Upper lobe of left lung (tissue), 6 donors: ENCODE measurements at regions not wholly inside any gene's neighbourhood (a gene's known extent, or its start where the extent isn't known, plus 50 kb on each side); places are given as distances from the start of the nearest gene placed in this dataset.

ENCODE experiments used
- ATAC-seq, 2 donors: fragments of 200-7000 bp; cut with Tn5 transposase; one replicate each; pipeline ENCODE4 v1.9.1; 2022; ENCODE audit warnings: mild to moderate bottlenecking in 2 of 2, moderate library complexity in 2 of 2; ENCODE audit not compliant: low FRiP score in 2 of 2
- DNase-seq, 2 donors: peaks; one replicate each; pipeline ENCODE4 v3.0.0-alpha.2; 2019 to 2020
- H3K27ac ChIP-seq, 4 donors: fragments of 200-600 bp; sonication (generic); one replicate each; pipeline ENCODE4 v1.5.1; 2016 to 2019
- H3K27me3 ChIP-seq, 4 donors: fragments of 200-600 bp; sonication (generic); one replicate each; pipeline ENCODE4 v1.5.1; 2017 to 2019
- H3K36me3 ChIP-seq, 4 donors: fragments of 200-600 bp; sonication (generic); one replicate each; pipeline ENCODE4 v1.5.1; 2016 to 2019
- H3K4me1 ChIP-seq, 4 donors: fragments of 200-600 bp; sonication (generic); one replicate each; pipeline ENCODE4 v1.5.1; 2018 to 2019
- H3K4me3 ChIP-seq, 4 donors: fragments of 200-600 bp; sonication (generic); one replicate each; pipeline ENCODE4 v1.5.1; 2017 to 2019; ENCODE audit warnings: mild to moderate bottlenecking in 2 of 4, moderate library complexity in 1 of 4
- H3K9me3 ChIP-seq, 4 donors: fragments of 200-600 bp; sonication (generic); one replicate each; pipeline ENCODE4 v1.5.1; 2018 to 2019
- EP300 ChIP-seq, 4 donors: sonication (generic); formaldehyde crosslinking; IDR thresholded peaks; one replicate each; pipeline ENCODE4 v1.5.1; 2017; ENCODE audit warnings: antibody characterized with exemption in 4 of 4, control low read depth in 2 of 4
- POLR2A ChIP-seq, 4 donors: fragments of 450-650 bp; IDR thresholded peaks; one replicate each; pipeline ENCODE4 v1.5.1; 2016 to 2017; ENCODE audit warnings: antibody characterized with exemption in 4 of 4, mild to moderate bottlenecking in 2 of 4
- POLR2AphosphoS5 ChIP-seq, 2 donors: sonication (generic); formaldehyde crosslinking; IDR thresholded peaks; one replicate each; pipeline ENCODE4 v1.5.1; 2017; ENCODE audit warnings: antibody characterized with exemption in 2 of 2
- WGBS, 2 donors: methylation state at CpG; one replicate each; pipeline ENCODE4 v1.1.5; 2017 to 2018; 5-methylcytosine and 5-hydroxymethylcytosine counted together
- TF ChIP-seq, protein P1 (sequence below), 6 experiments: fragments of 450-650 bp in 4 of 6; fragments of 200-600 bp in 2 of 6; sonication (generic) in 2 of 6; IDR thresholded peaks; one replicate each; pipeline ENCODE4 v1.5.1; 2016 to 2019; ENCODE audit warnings: antibody characterized with exemption in 6 of 6
- donor health status: DM: no; HTN: no; CAD: no; lungs with moderate emphysema.
- donor health status: DM: no; HTN: yes; CAD: no; lungs with severe emphysema.

DNA sequence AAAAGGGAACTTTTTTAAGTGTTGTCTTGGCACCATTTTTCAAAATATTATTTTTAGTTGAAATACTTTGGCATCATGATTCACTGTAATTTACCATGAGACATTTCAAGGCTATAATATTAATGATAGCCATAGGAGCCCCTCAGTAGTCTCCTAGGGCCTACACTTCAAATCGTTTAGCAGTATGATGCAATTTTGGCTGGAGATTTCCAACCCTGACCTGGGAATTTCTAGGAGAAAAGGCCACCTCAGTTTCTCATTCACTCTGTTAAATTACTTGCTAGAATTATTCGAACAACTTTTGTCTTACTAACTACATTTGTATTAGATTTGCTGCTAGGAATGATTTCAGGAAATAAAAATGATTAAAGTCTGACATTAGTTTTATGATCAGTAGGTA, 1610.9 kb upstream of the RAG2 start:
- no peak for DNase-seq
- Histone ChIP-seq H3K4me1 (no peaks in the 10 kb centered on the region), H3K4me3 (no peak overlapping the region), H3K36me3 (no peaks in the 10 kb centered on the region), H3K27ac (no peak overlapping the region), H3K9me3 (no peaks in the 10 kb centered on the region), H3K27me3 (no peaks in the 10 kb centered on the region)
- no peak for ATAC-seq
- no peak for TF ChIP-seq EP300 (IDR thresholded peaks at IDR 0.05)
- no peak for TF ChIP-seq POLR2A (IDR thresholded peaks at IDR 0.05)
- TF ChIP-seq, protein P1, sequence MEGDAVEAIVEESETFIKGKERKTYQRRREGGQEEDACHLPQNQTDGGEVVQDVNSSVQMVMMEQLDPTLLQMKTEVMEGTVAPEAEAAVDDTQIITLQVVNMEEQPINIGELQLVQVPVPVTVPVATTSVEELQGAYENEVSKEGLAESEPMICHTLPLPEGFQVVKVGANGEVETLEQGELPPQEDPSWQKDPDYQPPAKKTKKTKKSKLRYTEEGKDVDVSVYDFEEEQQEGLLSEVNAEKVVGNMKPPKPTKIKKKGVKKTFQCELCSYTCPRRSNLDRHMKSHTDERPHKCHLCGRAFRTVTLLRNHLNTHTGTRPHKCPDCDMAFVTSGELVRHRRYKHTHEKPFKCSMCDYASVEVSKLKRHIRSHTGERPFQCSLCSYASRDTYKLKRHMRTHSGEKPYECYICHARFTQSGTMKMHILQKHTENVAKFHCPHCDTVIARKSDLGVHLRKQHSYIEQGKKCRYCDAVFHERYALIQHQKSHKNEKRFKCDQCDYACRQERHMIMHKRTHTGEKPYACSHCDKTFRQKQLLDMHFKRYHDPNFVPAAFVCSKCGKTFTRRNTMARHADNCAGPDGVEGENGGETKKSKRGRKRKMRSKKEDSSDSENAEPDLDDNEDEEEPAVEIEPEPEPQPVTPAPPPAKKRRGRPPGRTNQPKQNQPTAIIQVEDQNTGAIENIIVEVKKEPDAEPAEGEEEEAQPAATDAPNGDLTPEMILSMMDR (IDR thresholded peaks at IDR 0.05): no peak
- no peak for TF ChIP-seq POLR2AphosphoS5 (IDR thresholded peaks at IDR 0.05)
- 56 to 67% methylated on average over 2 of the region's 2 CpGs for WGBS, 2 donors

DNA sequence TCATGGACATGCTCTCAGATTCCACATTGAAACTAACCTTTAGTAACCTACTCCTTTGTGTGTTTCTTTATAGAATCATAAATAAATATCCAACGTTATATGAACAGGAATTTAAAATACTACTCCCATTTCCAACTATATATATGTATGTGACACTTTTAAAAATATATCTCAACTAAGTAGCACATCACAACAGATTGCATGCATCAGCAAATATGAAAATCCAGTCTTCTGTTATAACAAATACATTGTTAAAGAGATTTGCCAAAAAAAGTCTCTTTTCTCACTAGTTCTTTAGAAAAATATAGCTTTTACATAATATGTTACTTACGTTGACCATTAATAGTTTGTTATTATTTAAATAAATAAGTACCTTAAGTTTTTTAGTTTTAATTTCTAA, 1608.6 kb upstream of the RAG2 start:
- WGBS, 2 donors: 81 to 84% methylated on average over 2 of the region's 2 CpGs

DNA sequence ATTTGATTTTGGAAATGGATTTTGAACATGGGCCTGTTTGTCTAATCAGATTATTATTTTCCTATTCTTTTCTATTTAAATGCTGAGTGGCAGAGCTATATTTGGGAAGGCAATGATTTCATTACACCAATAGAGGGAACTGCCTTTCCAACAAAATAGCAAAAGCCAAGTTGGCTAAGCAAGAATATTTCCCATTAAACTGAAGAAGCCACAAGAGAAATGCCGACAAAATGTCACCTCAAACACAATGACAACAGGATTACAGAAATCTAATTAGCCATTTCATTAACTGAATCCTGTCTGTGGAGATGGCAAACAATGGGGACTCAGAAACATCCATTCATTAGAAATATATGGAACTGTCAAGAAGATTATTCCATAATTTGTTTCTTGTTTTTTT, 1593.1 kb upstream of the RAG2 start:
- ATAC-seq: no peak
- H3K4me3 ChIP-seq: no peak overlapping the region
- H3K4me1 ChIP-seq: no peaks in the 10 kb centered on the region
- WGBS, 2 donors: 90 to 95% methylated on average over 1 of the region's 1 CpG
- no peak for DNase-seq
- no peaks in the 10 kb centered on the region for H3K9me3 ChIP-seq
- TF ChIP-seq POLR2A (IDR thresholded peaks at IDR 0.05) (no peak), POLR2AphosphoS5 (IDR thresholded peaks at IDR 0.05) (no peak), EP300 (IDR thresholded peaks at IDR 0.05) (no peak)
- TF ChIP-seq, protein P1 (IDR thresholded peaks at IDR 0.05): no peak
- no peaks in the 10 kb centered on the region for H3K36me3 ChIP-seq
- H3K27me3 ChIP-seq: no peaks in the 10 kb centered on the region
- H3K27ac ChIP-seq: no peak overlapping the region

More for the DNA sequence above, 1608.6 kb upstream of the RAG2 start:
- no peak overlapping the region for H3K4me3 ChIP-seq
- H3K4me1 ChIP-seq: no peaks in the 10 kb centered on the region
- H3K27ac ChIP-seq: no peak overlapping the region
- no peak for TF ChIP-seq POLR2A (IDR thresholded peaks at IDR 0.05)
- TF ChIP-seq EP300 (IDR thresholded peaks at IDR 0.05): no peak
- no peak for TF ChIP-seq POLR2AphosphoS5 (IDR thresholded peaks at IDR 0.05)
- TF ChIP-seq, protein P1 (IDR thresholded peaks at IDR 0.05): no peak
- H3K9me3 ChIP-seq: no peaks in the 10 kb centered on the region
- no peak for DNase-seq
- no peaks in the 10 kb centered on the region for H3K36me3 ChIP-seq
- no peaks in the 10 kb centered on the region for H3K27me3 ChIP-seq
- no peak for ATAC-seq

DNA sequence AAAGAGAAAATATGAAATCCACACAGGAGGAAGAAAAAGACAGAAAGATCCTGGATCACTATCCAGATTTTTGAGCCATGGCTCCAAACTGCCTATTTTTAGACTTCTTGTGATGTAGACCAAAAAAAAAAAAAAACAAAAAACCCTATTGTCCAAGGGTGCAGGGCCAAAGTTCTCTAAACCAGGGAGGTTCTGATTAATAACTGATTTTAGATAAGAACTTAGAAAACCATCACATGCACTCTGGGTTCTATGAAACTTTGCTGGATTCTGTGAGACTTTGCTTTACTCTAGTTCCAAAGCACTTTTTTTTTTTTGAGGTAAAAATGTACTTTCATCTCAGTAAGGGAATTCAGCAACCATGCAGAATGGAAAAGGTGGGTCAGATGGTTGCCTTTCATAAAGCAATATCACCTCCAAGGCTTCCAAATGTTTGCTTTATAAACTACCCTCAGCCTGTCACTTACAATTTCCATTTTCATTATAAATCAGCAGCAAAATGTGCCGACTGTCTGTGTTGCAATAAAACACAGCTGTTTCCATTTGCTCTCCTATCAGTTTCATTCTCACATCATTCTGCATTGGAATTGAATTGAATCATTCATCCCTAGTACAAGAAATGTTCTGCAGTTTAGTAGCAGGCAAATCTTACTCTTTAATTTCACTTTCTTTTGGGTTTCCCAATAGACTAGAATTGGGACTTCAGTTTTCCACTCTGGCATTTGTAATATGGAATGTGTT, 1584.3 kb upstream of the RAG2 start:
- no peak for TF ChIP-seq EP300 (IDR thresholded peaks at IDR 0.05)
- no peak for TF ChIP-seq POLR2AphosphoS5 (IDR thresholded peaks at IDR 0.05)
- TF ChIP-seq, protein P1 (IDR thresholded peaks at IDR 0.05): no peak
- no peak for TF ChIP-seq POLR2A (IDR thresholded peaks at IDR 0.05)
- WGBS, 2 donors: 31 to 47% methylated on average over 1 of the region's 1 CpG
- Histone ChIP-seq H3K4me3 (no peak overlapping the region), H3K36me3 (no peaks in the 10 kb centered on the region), H3K27me3 (no peaks in the 10 kb centered on the region), H3K9me3 (no peaks in the 10 kb centered on the region), H3K4me1 (no peaks in the 10 kb centered on the region), H3K27ac (no peak overlapping the region)
- ATAC-seq (no peak), DNase-seq (no peak)
